HG02885 (cell line): ENCODE measurements at regions not wholly inside any gene's neighbourhood (a gene's known extent, or its start where the extent isn't known, plus 50 kb on each side); places are given as distances from the start of the nearest gene placed in this dataset.
"Not testable (repeated sequence)": the region's sequence is repeated elsewhere in the genome, so short reads cannot be mapped to it uniquely, and the experiment has no call there.

Source experiments
- ATAC-seq: cut with Tn5 transposase; IDR thresholded peaks from one replicate; pipeline ENCODE4 v1.9.1; 2021; ENCODE audit warnings: mild to moderate bottlenecking; ENCODE audit not compliant: unreplicated experiment, poor library complexity

DNA sequence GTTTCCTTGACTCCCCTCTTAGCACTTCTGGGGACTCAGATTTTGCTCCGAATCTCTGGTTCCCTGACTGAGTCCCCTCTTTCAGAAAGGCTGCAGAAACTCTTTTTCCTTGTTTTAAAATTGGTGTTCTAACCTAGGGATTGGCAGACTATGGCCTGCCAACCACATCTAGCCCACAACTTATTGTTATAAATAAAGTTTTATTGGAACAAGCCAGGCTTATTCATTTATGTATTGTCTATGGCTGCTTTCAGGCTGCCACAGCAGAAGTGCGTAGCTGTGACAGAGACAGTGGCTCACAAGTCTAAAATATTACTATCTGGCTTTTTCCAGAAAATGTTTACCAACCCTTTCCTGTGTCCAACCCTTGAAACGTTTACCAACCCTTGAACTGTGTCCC, 81.7 kb downstream of the IER5 start:
- no peak for ATAC-seq

DNA sequence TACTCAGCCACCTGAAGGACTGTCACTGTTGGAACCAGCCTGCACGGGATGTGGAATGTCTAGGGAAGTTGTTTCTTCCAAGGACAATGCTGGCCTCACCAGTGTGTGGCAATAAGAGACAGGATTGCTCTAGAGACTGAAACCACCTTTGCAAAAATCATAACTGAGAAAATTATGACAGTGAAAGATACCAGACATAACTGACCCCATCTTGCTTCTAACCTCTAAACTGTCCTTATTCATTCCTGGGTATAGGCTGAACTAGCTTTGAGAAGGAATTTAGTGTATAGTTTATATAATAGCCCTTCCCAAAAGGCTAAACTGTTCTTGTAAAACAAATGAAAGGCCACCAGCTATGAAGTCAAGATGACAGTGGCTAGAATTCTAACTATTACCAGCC, 83.6 kb downstream of the IER5 start:
- ATAC-seq, result no peak

DNA sequence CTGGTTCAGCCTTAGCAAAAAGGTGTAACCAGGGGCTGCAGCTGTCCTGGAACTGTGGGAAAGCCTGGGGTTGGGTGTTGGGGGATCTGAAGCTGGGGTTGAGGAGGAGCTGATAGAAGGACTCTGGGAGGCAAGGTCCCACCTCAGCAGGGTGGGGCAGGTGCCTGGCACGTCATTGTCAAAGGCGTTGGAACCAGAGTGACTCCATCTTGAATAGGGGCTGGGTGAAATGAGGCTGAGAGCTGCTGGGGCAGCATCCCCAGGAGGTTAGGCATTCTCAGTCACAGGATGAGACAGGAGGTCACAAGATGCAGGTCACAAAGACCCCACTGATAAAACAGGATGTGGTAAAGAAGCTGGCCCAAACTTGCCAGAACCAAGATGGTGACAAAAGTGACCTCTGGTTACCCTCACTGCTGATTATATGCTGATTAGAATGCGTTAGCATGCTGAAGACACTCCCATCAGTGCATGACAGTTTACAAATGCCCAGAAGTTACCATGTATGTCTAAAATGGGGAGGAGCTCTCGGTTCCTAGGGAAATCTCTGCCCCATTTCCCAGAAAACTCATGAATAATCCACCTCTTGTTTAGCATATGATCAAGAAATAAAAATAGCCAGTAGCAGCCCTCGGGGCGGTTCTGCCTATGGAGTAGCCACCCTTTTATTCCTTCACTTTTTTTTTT, 85.4 kb downstream of the IER5 start:
- no peak for ATAC-seq

DNA sequence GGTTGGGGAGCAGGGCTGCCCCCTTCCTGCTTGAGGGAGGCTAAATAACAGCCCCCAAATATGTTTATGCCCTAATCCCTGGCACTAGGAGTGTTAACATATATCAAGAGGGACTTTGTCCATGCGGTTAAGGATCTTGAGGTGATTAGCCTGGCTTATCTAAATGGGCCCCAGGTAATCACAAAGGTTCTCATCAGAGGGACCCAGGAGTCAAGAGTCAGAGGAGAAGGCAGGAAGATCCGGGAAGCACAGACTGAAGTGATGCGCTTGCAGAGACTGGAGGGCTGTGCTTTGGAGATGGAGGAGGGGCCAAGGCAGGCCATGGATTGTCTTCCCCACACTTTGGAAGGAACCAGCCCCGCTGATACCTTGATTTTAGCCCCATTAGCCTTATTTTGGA, 86.4 kb downstream of the IER5 start:
- no peak for ATAC-seq

DNA sequence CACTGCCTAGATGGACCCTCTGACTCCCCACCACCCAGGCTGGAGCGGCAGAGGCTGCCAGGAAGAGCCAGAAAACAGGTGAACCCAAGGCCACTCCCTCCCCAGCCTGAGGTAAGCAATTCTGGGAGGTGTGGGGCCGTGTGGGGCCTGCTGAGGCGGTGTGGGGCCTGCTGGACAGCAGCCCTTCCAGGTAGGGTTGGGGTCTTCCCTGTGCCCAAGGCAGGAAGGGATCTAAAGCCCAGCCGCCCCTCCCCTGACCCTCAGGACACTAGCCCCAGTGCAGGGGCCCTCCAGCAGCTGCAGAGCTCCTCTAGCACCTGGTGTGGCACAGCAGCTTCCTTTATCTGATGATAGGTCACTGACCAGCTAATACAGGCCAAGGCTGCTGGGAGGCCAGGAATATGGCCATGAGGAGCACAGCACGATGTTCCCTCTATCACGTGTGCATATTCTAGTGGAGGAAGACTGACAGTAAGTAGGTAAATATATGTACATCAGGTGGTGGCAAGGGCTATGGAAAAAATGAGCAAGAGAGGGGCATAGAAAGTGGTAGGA, 86.9 kb downstream of the IER5 start:
- no peak for ATAC-seq

DNA sequence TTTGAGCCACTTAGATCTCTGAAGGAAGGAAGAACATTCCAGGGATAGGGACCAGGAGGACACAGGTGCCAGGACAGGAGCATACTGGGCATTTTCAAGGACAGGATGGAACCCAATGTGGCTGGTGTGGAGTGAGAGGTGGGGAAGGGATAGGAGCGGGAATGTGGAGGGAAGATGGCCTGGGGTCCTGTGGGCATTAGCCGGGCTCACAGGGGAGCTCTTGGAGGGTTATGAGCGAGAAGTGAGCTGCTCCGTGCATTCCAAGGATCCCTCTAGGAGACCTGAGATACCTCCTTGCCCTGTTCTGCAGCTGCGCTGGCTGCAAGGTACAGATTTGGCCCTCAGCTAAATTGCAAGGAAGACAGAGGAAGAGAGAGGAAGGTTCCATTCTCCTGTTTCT, 87.5 kb downstream of the IER5 start:
- no peak for ATAC-seq

DNA sequence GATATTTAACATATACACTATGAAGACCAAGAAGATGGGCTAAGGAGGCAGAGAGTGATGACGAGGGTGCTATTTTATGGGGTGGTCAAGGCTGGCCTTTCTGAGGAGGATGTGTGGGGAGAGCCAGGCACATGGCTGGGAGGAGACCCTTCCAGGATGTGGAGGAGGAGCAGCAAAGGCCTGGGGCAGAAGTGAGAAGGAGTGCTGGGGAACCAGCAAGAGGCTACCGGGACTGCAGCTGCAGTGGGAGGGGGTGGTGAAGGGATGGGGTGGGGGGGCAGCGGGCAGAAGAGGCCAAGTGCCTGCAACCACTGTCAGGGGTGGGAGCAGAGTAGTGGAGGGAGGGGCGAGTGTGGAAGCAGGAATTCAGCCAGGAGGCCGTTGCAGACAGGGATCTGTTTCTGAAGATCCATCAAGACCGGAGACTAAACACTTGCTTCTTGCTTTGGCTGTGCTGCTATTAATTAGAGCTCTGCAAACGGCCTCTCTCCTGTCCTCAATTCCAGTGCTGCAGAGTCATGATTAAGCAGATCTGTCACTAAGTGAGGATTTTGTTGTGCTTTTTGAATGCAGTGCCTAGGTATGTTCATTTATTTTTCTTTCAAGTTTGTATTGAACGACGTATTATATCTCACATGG, 89.9 kb downstream of the IER5 start:
- no peak for ATAC-seq

DNA sequence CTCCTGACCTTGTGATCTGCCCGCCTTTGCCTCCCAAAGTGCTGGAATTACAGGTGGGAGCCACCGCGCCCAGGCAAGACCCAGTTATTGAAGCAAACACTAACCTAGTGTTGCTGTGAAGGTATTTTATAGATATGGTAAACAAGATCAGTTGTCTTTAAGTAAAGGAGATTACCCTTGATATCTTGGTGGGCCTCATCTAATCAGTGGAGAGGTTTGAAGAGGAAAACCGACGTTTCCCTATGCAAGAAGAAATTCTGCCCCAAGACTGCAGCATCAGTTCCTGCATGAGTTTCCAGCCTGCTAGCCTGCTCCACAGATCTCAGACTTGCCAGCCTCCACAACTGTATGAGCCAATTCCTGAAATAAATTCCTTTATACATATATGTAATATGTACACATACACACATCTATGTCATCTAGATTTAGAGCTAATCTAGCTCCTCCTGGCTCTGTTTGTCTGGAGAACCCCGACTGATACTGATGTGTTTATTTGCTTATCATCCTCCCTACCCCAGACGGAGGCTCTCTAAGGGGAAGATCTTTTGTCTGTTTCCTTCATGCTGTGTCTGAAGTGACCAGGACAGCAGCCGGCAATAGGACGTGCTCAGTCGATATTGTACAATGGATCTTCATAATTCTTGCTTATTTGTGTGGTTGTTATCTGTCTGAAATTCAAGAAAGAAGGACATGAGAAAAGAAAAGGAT, 90.9 kb downstream of the IER5 start:
- ATAC-seq, result no peak

DNA sequence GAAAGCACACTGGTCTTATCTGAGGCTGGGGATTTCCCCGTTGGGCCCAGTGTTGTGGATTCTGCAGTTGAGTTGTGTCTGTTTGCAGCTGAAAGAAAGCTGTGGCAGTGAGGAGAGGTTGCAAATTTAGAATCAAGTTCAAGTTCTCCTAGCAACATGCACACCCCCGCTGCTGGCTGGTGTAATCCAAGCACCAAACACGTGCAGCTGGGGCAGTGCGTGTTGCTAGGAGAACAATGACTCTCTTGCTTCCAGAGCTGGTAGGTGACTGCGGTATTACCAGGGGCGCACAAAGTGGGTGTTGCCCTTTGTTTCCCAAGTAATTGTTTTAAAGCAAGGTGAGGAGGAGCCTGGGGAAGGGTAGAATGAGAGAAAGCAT, 91.5 kb downstream of the IER5 start:
- ATAC-seq, result no peak

DNA sequence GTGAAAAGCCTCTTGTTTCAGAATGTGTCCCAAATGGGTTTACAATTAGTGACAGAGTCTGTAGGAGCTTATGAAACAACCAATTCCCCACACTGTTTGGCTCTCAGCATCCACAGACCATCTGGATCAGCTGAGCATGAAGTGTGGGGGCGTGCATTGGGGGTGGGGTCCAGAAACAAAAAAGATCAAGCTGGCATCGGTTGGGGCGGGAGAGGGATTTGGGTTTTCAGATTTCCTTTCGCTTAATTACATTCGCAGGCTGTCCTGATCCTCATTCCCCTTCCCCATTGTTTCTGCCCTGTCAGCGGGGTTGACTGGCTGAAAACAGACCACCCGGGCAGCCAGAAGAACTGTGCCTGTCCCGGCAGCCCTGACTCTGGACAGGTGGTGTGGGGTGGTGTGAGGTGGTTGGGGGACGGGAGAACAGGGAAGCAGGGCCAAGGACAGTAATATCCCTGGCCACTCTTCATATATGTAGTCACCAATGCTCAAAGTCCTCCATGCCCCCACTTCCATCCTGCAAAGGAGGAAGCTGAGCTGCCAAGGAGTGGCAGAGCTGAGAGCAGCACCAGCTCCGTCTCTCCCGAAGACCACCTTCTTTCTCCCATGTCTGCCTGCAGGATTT, 92.0 kb downstream of the IER5 start:
- ATAC-seq, result no peak

DNA sequence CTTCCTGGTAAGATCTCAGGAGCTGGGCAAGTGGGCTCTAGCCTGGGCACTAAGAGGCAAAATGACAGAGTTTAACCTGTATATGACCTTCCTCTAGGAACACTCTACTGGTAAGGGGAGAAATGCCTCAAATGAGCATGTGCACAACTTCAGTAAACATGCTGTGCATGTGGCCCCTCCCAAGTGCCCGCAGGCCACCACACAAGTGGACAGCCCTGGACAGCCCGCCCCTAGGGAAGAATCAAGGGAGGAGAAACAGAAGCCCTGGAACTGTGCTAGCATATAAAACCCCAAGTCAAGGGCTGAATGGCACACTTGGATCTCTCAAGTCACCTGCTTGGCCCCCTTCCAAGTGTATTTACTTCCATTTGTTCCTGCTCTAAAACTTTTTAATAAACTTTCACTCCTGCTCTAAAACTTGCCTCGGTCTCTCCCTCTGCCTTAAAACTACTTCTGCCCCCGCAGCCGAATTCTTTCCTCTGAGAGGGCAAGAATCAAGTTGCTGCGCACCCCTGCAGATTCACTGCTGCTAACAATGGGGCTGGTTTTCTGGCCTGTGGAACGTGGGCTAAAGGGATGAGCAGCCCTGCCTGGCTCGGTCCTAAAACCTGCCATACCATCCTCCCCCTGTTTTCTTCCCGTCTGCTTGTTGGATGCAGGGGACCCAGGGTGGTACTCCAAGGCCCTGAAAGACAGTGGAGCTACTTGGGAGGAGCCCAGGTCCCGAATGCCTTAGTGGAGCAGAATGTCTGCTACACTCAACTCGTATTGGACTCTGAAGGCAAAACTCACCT, 93.5 kb downstream of the IER5 start:
- no peak for ATAC-seq

DNA sequence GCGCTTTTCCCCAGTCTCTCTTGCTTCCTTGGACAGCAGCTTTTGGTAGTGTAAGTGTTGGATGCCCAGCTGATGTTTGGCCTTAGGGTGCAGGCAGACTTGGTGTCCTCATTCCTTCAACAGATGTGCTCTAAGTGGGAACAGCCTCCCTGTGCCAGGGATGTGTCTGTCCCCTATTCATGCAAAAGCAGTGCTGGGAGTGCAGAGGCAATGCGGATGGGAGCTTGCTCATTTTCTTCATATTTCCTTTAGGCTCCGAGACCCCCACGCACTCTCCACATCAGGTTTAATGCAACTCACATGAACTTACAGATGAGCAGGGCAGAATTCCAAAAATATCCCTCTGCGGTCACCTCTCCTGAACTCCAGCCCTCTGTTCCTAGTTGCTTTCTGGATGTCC, 96.1 kb downstream of the IER5 start:
- ATAC-seq, result no peak

DNA sequence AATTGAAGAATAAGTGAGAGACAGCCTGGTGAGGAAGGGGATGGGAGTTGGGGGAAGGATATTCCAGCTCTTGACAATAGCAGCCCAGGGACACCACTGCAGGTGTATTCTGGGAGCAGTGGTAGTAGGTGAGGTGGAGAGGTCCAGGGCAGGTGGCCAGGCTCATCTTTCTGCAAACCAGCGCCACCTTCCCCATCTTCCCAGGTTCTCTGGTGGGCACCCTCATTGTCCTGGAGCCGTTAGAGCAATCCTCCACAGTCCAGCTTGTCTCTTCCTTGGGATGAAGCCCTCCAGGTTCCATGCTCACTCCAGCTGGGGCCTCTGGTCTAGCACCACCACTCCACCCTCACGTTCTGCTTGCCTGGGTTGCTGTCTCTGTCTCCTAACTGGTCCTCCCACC, 97.0 kb downstream of the IER5 start:
- ATAC-seq, result no peak

DNA sequence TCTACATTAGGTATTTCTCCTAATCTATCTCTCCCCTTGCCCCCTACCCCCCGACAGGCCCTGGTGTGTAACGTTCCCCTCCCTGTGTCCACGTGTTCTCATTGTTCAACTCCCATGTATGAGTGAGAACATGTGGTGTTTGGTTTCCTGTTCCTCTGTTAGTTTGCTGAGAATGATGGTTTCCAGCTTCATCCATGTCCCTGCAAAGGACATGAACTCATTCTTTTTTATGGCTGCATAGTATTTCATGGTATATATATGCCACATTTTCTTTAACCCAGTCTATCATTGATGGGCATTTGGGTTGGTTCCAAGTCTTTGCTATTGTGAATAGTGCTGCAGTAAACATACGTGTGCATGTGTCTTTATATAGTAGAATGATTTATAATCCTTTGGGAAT, 97.6 kb downstream of the IER5 start:
- ATAC-seq, result not testable (repeated sequence)

DNA sequence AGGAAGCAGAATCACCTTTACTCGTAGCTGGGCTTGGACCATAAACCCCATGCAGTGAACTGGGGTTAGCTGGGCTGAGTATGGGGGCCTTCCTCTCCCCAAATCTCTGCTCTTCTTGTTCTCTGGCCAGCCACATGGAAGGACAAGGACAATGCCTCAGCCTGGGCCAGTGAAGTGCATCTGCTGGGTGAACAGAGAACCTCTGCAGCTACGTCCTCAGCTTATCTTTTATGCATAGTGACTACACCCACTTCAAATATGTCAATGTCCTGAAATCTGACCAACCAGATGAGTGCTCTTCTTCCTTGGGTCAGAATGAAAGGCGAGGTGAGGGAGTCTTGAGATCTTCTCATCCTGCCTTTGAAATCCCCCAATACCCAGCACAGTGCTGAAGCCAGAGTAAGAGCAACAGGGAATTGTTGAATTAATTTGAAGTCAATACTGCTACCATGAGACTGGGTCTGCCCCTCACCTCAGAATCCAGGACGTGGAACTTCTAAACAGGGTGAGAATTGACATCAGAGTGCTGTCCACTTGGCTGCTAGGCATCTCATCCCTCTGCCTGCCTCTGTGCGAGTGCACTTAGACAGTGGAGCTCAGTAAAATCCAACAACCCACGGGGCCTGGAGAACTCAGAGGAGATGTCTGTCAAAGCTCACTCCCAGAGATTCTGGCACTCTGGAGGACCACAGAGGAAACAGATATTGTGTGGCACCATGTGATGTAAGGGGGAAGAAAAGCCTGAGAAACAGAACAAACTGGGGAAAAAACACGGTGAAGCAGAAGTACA, 99.0 kb downstream of the IER5 start:
- ATAC-seq, result no peak

DNA sequence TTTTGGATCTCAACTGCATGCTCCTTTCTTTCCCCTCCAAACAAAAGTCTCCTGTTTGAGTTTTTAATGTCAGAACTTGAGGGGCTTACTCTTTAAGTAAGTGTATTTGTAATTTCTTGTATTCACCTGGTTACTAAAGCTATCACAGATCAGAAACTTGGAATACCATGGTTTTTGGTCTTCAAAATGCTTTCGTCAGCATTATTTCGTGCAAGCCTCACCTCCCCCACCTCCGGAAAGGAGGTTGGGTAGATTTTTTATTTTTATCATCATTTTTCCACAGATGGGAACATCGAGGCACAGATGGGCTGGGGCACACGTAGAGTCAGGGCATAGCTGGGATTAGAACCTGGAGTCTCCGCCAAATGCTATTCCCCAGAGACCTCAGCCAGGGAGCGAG, 100.7 kb downstream of the IER5 start:
- no peak for ATAC-seq

DNA sequence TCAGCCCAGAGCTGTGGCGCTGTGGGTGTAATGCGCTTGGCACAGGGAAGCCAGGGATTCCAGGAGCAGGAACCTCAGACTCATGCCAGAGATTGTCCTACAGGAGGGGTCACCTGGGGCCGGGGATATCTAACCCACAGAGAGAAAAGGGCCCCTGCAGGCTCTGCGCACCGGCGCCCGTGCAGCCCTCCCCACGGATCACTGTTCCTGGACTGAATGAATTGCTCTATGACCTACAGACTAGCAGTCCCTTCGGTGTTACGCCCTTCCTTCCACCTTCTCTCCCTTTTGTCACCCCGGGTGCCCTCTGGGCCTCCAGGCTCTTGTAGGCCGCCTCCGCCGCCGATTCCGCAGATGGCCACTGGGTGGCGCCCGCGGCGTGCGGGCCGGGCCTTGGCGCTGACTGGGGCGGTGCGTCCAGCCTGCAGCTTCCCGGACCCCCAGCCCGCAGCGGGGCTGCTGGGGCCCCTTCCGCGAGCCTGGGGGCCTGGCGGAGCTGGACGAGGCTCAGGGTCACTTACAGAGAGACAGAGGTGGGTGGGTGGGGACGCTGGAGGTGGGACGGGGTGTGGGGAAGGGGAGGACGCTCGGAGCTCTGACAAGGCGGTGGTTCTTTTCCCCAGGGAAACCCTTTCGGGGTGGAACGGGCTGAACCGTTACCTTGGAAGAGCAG, 101.3 kb downstream of the IER5 start:
- peak; percentile 60 for ATAC-seq

DNA sequence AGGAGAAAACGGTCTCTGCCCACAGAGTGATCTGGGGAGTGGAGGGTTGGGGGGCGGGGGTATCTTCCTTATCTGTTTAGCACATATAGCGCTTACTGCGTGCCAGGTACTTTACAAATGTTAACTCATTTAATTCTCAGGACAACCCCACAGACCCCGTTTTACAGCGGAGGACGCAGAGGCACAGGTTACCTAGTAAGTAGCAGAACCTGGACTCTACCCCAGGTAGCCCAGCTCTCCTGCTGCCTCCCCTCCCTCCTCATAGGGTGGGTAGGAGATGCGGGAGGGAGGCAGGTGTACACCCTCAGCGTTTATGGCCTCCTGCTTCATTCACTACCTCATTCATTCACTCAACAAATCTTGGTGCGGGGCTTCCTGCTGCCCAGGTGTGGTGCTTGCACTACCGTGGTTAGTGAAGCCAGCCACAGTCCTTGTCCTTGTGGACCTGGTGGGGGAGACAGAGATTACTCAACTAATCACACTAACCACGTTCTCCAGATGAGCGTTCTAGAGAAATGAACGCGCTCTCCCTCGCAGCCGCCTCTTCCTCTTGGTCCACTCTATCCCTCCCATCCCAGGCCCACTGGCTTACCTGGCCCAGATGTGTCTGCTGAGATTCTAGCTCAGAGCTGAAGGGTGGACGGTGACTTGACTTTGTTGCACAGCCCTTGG, 102.0 kb downstream of the IER5 start:
- no peak for ATAC-seq
